Left lung (tissue), 4 donors: ENCODE measurements at regions not wholly inside any gene's neighbourhood (a gene's known extent, or its start where the extent isn't known, plus 50 kb on each side); places are given as distances from the start of the nearest gene placed in this dataset.

Experiments used
- ATAC-seq: fragments of 200-7000 bp; cut with Tn5 transposase; one replicate; pipeline ENCODE4 v1.9.1; 2020; ENCODE audit warnings: moderate library complexity
- DNase-seq, 4 donors: peaks; one replicate each; pipeline ENCODE4 v3.0.0-alpha.2; 2013 to 2020
- H3K27ac ChIP-seq, 2 donors: fragments of 200-600 bp; sonication (generic) in 1 of 2; one replicate each; pipeline versions ENCODE4 v1.5.0 to v1.8.0; 2020 to 2021
- H3K27me3 ChIP-seq, 2 donors: fragments of 200-600 bp; sonication (generic) in 1 of 2; one replicate each; pipeline versions ENCODE4 v1.5.0 to v1.8.0; 2020 to 2021
- H3K36me3 ChIP-seq, 2 donors: fragments of 200-600 bp; sonication (generic) in 1 of 2; one replicate each; pipeline versions ENCODE4 v1.5.0 to v1.8.0; 2020 to 2021
- H3K4me1 ChIP-seq, 2 donors: fragments of 200-600 bp; one replicate each; pipeline ENCODE4 v1.8.0; 2021
- H3K4me3 ChIP-seq, 2 donors: fragments of 200-600 bp; sonication (generic) in 1 of 2; one replicate each; pipeline versions ENCODE4 v1.5.0 to v1.8.0; 2020 to 2021; ENCODE audit warnings: mild to moderate bottlenecking in 1 of 2
- H3K9me3 ChIP-seq, 2 donors: fragments of 200-600 bp; sonication (generic) in 1 of 2; one replicate each; pipeline versions ENCODE4 v1.5.0 to v1.8.0; 2020 to 2021
- intact Hi-C, 2 donors: fragments of 100-400 bp; cut with DNase I; formaldehyde crosslinking; loops; one replicate each; pipeline versions ENCODE4 v1.11.2 to v1.14.2; 2022
- TF ChIP-seq, protein P1 (sequence below), 2 donors: fragments of 200-600 bp; sonication (generic) in 1 of 2; IDR thresholded peaks; one replicate each; pipeline versions ENCODE4 v1.5.0 to v1.8.0; 2021; ENCODE audit warnings: antibody characterized with exemption in 2 of 2
- donor health status: DM: no; HTN: yes; CAD: no.
- donor health status: DM: no; HTN: no; CAD: no.

- Histone ChIP-seq H3K9me3 (no peaks in the 10 kb centered on the region), H3K4me1 (no peaks in the 10 kb centered on the region), H3K27me3 (peaks cover 0 to 36% of the 10 kb centered on the region in 2 donors), H3K27ac (no peak overlapping the region), H3K4me3 (no peak overlapping the region), H3K36me3 (no peaks in the 10 kb centered on the region)
- no peak for ATAC-seq
- no peak for DNase-seq
- intact Hi-C loops, result no loop called here
- TF ChIP-seq, protein P1, sequence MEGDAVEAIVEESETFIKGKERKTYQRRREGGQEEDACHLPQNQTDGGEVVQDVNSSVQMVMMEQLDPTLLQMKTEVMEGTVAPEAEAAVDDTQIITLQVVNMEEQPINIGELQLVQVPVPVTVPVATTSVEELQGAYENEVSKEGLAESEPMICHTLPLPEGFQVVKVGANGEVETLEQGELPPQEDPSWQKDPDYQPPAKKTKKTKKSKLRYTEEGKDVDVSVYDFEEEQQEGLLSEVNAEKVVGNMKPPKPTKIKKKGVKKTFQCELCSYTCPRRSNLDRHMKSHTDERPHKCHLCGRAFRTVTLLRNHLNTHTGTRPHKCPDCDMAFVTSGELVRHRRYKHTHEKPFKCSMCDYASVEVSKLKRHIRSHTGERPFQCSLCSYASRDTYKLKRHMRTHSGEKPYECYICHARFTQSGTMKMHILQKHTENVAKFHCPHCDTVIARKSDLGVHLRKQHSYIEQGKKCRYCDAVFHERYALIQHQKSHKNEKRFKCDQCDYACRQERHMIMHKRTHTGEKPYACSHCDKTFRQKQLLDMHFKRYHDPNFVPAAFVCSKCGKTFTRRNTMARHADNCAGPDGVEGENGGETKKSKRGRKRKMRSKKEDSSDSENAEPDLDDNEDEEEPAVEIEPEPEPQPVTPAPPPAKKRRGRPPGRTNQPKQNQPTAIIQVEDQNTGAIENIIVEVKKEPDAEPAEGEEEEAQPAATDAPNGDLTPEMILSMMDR (IDR thresholded peaks at IDR 0.05), result no peak
Observed at GRCh38 chr13:112165712-112166111, 98.8 kb downstream of the SOX1 start.

GRCh38 chr13:112168761-112169160 lies 101.8 kb downstream of the SOX1 start:
- TF ChIP-seq, protein P1 (IDR thresholded peaks at IDR 0.05), result no peak
- no peaks in the 10 kb centered on the region for H3K36me3 ChIP-seq
- DNase-seq, result no peak
- no peaks in the 10 kb centered on the region for H3K4me1 ChIP-seq
- H3K27me3 ChIP-seq, result peaks cover 0 to 32% of the 10 kb centered on the region in 2 donors
- intact Hi-C loops, result no loop called here
- ATAC-seq, result no peak
- H3K4me3 ChIP-seq, result no peak overlapping the region
- H3K27ac ChIP-seq, result no peak overlapping the region
- H3K9me3 ChIP-seq, result peaks cover 0 to 2% of the 10 kb centered on the region in 2 donors

GRCh38 chr13:112169941-112170822 lies 103.2 kb downstream of the SOX1 start:
- TF ChIP-seq, protein P1 (IDR thresholded peaks at IDR 0.05), result no peak
- no peak for ATAC-seq

DNA sequence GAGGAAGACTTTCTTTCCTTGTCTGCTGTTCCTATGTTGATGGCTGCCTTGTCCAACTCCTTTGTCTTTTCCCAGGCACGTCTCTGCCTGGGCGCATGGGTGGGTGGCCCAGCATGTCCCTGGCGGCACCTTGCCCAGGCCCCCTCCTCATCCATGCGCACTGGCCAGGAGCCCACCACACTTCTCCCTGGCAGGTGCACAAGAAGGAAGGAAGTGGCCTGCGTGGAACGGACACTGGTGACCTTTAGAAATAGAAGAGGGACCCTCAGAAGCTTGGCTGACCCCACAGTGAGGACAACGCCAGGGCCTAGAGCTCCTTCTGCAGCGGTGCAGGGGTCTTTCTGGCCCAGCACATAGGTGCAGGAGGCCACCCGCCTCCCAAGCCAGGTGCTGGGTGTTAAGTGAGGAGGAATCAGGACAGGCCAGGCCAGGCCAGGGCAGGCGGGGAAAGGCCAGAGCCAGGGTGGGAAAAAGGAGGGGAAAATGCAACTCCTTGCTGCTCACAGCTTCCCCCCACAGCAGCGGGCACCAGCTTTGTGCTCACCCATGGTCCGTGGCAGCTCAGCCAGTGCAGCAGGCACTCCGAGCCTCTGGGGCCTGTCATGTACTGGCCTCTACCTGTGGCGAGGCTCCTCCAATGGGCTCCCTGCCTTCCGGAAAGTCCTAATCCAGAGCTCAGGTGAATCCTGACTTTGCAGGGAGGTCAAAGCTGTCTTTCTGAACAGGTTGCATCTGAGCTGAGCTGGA lies 104.0 kb downstream of the SOX1 start:
- no peak for ATAC-seq
- H3K9me3 ChIP-seq, result peaks cover 0 to 10% of the 10 kb centered on the region in 2 donors
- H3K4me3 ChIP-seq, result no peak overlapping the region
- peaks cover 0 to 27% of the 10 kb centered on the region in 2 donors for H3K27me3 ChIP-seq
- H3K27ac ChIP-seq, result no peak overlapping the region
- TF ChIP-seq, protein P1 (IDR thresholded peaks at IDR 0.05), result no peak
- no peaks in the 10 kb centered on the region for H3K36me3 ChIP-seq
- intact Hi-C loops, result no loop called here
- H3K4me1 ChIP-seq, result no peaks in the 10 kb centered on the region
- DNase-seq, result no peak

More at GRCh38 chr13:112169941-112170822, 103.2 kb downstream of the SOX1 start:
- Histone ChIP-seq H3K9me3 (peaks cover 0 to 10% of the 10 kb centered on the region in 2 donors), H3K36me3 (no peaks in the 10 kb centered on the region), H3K27ac (no peak overlapping the region), H3K4me3 (no peak overlapping the region), H3K27me3 (peaks cover 0 to 32% of the 10 kb centered on the region in 2 donors), H3K4me1 (no peaks in the 10 kb centered on the region)
- intact Hi-C loops, result no loop called here
- DNase-seq, result no peak

GRCh38 chr13:112171570-112171965 lies 104.6 kb downstream of the SOX1 start:
- ATAC-seq, result no peak

More at GRCh38 chr13:112171570-112171965, 104.6 kb downstream of the SOX1 start:
- Histone ChIP-seq H3K27me3 (peaks cover 0 to 22% of the 10 kb centered on the region in 2 donors), H3K4me1 (no peaks in the 10 kb centered on the region), H3K9me3 (peaks cover 0 to 10% of the 10 kb centered on the region in 2 donors), H3K36me3 (no peaks in the 10 kb centered on the region), H3K4me3 (no peak overlapping the region), H3K27ac (no peak overlapping the region)
- intact Hi-C loops, result no loop called here
- TF ChIP-seq, protein P1 (IDR thresholded peaks at IDR 0.05), result no peak
- no peak for DNase-seq
